ENCODE measurements at regions not wholly inside any gene's neighbourhood (a gene's known extent, or its start where the extent isn't known, plus 50 kb on each side); places are given as distances from the start of the nearest gene placed in this dataset.

DNA sequence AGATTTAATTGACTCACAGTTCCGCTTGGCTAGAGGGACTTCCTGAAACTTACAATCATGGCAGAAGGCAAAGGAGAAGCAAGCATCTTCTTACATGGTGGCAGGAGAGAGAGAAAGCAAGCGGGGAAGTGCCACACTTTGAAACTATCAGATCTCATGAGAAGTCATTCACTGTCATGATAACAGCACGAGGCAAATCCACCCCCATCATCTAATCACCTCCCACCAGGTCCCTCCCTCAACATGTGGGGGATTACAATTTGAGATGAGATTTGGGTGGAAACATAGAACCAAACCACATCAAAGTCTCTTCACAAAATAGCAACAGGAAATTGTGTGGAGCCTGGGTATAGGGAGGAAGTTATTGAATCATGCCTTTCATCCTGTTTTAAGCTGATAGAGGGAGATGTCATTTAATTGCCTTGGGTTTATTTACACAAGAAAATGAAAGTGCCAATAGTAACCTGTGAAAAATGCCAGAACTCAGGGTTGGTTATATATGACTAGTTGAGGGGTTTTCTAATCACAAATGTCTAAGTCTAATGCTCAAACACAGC is 624.8 kb upstream of the LMCD1 start:
- ChIA-PET CTCF (interaction anchor here (0.9 to 1.4 kb wide), 2 partner anchors 14 to 15 kb away, joined by 4 read pairs; no protein-coding TSS in a partner anchor), POLR2A (no interaction called here)
- TF ChIP-seq, protein P1, sequence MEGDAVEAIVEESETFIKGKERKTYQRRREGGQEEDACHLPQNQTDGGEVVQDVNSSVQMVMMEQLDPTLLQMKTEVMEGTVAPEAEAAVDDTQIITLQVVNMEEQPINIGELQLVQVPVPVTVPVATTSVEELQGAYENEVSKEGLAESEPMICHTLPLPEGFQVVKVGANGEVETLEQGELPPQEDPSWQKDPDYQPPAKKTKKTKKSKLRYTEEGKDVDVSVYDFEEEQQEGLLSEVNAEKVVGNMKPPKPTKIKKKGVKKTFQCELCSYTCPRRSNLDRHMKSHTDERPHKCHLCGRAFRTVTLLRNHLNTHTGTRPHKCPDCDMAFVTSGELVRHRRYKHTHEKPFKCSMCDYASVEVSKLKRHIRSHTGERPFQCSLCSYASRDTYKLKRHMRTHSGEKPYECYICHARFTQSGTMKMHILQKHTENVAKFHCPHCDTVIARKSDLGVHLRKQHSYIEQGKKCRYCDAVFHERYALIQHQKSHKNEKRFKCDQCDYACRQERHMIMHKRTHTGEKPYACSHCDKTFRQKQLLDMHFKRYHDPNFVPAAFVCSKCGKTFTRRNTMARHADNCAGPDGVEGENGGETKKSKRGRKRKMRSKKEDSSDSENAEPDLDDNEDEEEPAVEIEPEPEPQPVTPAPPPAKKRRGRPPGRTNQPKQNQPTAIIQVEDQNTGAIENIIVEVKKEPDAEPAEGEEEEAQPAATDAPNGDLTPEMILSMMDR (IDR thresholded peaks at IDR 0.05; ENCODE audit: control extremely low read depth, extremely low read depth, low read depth, missing control alignments): no peak
- no peak for DNase-seq (ENCODE audit: extremely low spot score)

DNA sequence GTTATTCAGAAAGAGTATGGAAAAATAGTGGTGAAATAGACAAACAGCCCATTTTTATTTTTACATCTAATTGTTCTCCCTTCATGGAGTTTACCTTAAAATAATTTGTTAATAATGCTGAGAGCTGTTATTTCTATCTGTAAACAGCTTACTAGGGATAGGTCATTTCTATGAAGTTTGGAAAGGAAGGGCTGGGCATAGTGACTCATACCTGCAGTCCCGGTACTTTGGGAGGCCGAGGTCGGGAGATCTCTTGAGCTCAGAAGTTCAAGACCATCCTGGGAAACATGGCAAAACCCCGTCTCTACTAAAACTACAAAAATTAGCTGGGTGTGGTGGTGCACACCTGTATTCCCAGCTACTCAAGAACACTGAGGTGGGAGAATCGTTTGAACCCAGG is 624.3 kb upstream of the LMCD1 start:
- CTCF ChIA-PET: interaction anchor here (0.9 to 1.4 kb wide), 2 partner anchors 14 kb away, joined by 4 read pairs; no protein-coding TSS in a partner anchor
- TF ChIP-seq, protein P1 (IDR thresholded peaks at IDR 0.05; ENCODE audit: control extremely low read depth, extremely low read depth, low read depth, missing control alignments): no peak
- POLR2A ChIA-PET: no interaction called here
- DNase-seq (ENCODE audit: extremely low spot score): no peak

- ChIA-PET POLR2A (no interaction called here), CTCF (no interaction called here)
- TF ChIP-seq, protein P1 (IDR thresholded peaks at IDR 0.05; ENCODE audit: control extremely low read depth, extremely low read depth, low read depth, missing control alignments): no peak
- DNase-seq (ENCODE audit: extremely low spot score): no peak
These were observed 622.1 kb upstream of the LMCD1 start for GRCh38 chr3:7879572-7879971.

GRCh38 chr3:7881946-7882345 is 619.7 kb upstream of the LMCD1 start:
- CTCF ChIA-PET: no interaction called here
- POLR2A ChIA-PET: no interaction called here
- no peak for DNase-seq (ENCODE audit: extremely low spot score)
- TF ChIP-seq, protein P1 (IDR thresholded peaks at IDR 0.05; ENCODE audit: control extremely low read depth, extremely low read depth, low read depth, missing control alignments): no peak

GRCh38 chr3:7897655-7898054 is 604.0 kb upstream of the LMCD1 start:
- TF ChIP-seq, protein P1 (IDR thresholded peaks at IDR 0.05; ENCODE audit: control extremely low read depth, extremely low read depth, low read depth, missing control alignments): no peak

DNA sequence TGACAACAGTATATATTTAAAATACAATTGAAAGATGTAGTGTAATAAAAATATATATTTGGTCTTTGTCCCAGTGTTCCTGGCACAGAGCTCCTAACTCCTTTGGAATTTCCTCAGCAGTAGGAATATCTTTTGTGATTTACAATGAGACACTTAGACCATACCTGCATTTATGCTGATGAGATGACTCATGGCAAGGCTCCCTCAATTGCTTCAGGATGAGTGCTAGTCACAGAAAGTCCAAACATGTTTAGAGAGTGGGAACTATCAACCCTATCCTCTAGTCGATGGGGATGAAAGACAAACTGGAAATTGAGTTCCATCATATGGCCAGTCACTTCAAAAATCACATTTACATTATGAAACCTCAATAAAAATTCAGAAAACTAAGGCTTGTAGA is 588.3 kb upstream of the LMCD1 start:
- TF ChIP-seq, protein P1 (IDR thresholded peaks at IDR 0.05; ENCODE audit: control extremely low read depth, extremely low read depth, low read depth, missing control alignments): no peak
- no peak for DNase-seq (ENCODE audit: extremely low spot score)
- ChIA-PET POLR2A (no interaction called here), CTCF (interaction anchor here (1.1 kb wide), 1 partner anchor 22 kb away, joined by 3 read pairs; no protein-coding TSS in a partner anchor)

More at GRCh38 chr3:7897655-7898054, 604.0 kb upstream of the LMCD1 start:
- no peak for DNase-seq (ENCODE audit: extremely low spot score)
- ChIA-PET POLR2A (no interaction called here), CTCF (no interaction called here)

All from GM10248 (cell line).